HG02759 (cell line): ENCODE measurements at regions not wholly inside any gene's neighbourhood (a gene's known extent, or its start where the extent isn't known, plus 50 kb on each side); places are given as distances from the start of the nearest gene placed in this dataset.

Experiments
- ATAC-seq: cut with Tn5 transposase; IDR thresholded peaks from one replicate; pipeline ENCODE4 v1.9.1; 2021; ENCODE audit warnings: mild to moderate bottlenecking, moderate library complexity; ENCODE audit not compliant: unreplicated experiment

DNA sequence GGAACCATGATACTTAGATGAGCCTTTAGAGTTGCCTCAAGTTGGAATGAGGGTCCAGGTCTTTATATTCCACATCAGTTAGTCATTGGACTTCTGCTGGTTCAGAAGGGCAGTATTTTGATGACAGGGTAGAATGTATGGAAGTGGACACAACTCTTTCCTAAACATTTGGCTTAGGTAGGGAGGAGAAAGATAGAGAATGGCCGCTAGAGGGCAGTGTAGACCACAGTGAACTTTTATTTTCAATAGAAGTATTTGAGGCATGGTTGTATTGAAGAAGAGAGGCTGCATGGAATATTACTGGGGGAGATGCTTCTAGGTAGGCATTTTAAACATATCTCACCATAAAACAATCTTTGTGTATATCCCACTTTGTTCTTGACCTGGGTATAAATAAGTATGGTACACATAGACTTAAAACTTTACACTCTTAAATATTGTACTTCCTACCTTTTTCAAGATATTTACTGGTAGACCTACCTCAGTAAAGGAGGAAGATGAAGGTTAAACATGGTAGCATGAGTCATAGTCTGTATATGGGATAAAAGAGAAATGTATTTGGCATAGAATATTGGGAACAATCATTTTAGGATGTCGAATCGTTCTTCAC is 497.6 kb upstream of the FAM98A start:
- peak; percentile 86 for ATAC-seq

GRCh38 chr2:34093790-34094189 is 494.7 kb upstream of the FAM98A start:
- no peak for ATAC-seq

GRCh38 chr2:34070196-34070595 is 471.1 kb upstream of the FAM98A start:
- no peak for ATAC-seq

- no peak for ATAC-seq
Observed at GRCh38 chr2:34069604-34070003, 470.5 kb upstream of the FAM98A start.

DNA sequence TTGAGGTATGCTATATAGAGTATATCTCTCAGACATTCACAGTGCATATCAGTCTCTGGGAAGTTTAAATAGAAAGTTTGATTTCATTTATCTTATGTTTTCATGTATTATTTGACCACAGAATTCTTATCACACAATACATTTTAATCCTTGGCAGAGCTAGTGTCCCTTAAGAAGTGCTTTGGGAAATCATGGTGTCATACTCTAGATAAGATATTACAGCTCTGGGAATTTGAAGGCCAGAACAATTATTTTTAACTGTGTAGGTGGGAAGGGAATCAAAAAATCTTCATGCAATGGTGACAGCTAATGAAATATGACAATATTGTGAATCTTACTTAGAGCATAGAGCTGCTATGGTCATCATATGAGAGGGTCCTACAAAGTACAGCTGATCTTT is 451.3 kb upstream of the FAM98A start:
- no peak for ATAC-seq

GRCh38 chr2:34045101-34045655 is 446.1 kb upstream of the FAM98A start:
- ATAC-seq, result no peak

- ATAC-seq, result no peak
Observed at GRCh38 chr2:34037886-34038285, 438.8 kb upstream of the FAM98A start.

GRCh38 chr2:34037157-34037556 is 438.1 kb upstream of the FAM98A start:
- no peak for ATAC-seq

GRCh38 chr2:34031097-34031496 is 432.0 kb upstream of the FAM98A start:
- no peak for ATAC-seq

- no peak for ATAC-seq
Observed at GRCh38 chr2:34030273-34030672, 431.2 kb upstream of the FAM98A start.

- no peak for ATAC-seq
Observed at GRCh38 chr2:34029073-34029472, 430.0 kb upstream of the FAM98A start.

- no peak for ATAC-seq
Observed at GRCh38 chr2:34025196-34025595, 426.1 kb upstream of the FAM98A start.

DNA sequence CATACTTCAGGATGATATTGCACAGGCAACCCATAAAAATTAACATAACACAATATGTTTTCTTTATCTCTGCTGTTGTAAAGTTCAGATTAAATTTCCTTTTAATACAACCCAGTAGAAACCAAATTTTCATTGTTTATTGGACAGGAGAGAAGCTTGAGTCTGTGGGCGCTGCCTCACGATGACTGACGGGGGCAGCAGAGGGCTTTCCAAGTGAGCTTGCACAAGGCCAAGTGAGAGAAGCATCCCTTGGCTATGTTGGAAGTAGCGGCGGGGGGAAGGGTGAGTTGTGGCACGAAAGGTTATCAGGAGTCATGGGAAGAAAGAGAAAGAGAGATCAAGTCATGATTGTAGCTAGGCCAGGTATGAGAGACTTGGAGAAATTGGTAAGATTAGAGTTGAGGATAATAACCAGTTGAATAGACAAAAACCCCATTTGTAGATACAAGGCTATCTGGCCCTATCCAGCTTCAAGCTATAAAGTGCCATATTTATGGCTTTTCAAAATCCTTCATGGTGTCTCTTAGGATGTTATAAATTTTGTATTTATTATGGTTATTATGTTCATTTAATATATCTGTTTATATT is 413.7 kb upstream of the FAM98A start:
- peak; percentile 86 for ATAC-seq

- ATAC-seq, result no peak
Observed at GRCh38 chr2:34011684-34012083, 412.6 kb upstream of the FAM98A start.

DNA sequence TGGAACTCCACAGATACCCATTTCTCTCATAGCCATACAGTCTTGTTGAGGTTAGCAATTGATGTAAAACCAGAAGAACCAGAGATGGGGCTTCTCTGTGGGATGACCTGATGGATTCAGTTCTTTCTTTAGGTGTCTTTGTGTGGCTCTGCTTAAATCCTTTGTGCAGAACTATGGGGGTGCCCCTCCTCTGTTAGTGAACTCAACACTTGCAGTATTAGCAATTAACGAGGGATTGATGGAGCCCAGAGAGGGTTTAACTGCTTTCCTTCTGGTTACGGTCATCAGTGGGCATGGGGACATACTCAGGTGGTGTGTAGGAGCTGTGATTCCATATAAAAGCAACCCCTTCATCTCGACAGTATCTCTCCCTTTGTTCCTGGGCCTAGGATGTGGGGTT is 406.8 kb upstream of the FAM98A start:
- ATAC-seq, result no peak

DNA sequence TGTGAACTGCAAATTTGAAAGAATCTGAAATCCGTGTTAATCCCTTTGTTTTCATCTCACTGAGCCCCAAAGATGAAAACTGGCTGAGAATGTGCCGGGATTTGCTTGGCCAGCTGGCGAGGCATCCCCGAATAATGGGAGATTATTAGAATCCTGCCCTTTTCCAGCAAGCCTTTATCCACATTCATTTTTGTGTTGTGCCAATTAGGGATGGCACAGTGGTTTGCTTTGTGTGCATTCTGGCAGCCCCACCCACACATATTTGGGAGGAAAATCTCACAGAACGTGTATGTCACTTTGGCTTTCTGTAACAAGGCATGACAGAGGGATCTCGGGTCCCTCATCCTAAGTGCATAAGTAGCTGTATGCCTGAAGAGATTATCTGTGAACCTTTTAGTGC is 405.8 kb upstream of the FAM98A start:
- no peak for ATAC-seq

GRCh38 chr2:34003795-34004194 is 404.7 kb upstream of the FAM98A start:
- ATAC-seq, result no peak

- no peak for ATAC-seq
Observed at GRCh38 chr2:34001557-34001956, 402.5 kb upstream of the FAM98A start.

- no peak for ATAC-seq
Observed at GRCh38 chr2:33984131-33984530, 385.0 kb upstream of the FAM98A start.

DNA sequence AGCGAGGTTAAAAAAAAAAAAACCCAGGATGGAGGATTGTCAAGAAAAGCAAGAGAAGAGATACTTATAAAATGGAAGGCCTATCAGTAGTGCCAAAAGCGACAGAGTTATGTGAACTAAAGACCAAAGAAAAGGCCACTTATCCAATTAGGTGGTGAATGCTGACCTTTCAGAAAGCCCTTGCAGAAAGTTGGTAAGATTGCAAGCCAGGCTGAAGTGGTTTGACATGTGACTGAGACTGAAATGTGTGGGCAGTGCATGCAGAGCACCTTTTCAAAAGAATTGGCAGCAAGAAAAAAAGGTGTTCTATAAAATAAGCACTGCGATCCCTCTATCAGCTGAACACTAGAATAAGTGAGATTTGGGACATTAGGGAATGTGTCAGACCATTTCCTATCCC is 379.4 kb upstream of the FAM98A start:
- no peak for ATAC-seq

GRCh38 chr2:33975498-33975897 is 376.4 kb upstream of the FAM98A start:
- no peak for ATAC-seq

GRCh38 chr2:33967103-33967502 is 368.0 kb upstream of the FAM98A start:
- no peak for ATAC-seq

GRCh38 chr2:33958591-33958990 is 359.5 kb upstream of the FAM98A start:
- no peak for ATAC-seq
